Choroid plexus epithelial cell (primary cell): ENCODE measurements at regions not wholly inside any gene's neighbourhood (a gene's known extent, or its start where the extent isn't known, plus 50 kb on each side); places are given as distances from the start of the nearest gene placed in this dataset.

Source experiments
- DNase-seq: peaks from one replicate; pipeline ENCODE4 v3.0.0-alpha.2; 2010; ENCODE audit warnings: low read depth
- H3K4me3 ChIP-seq: 2 replicates; pipeline ENCODE4 v1.5.1; 2011; ENCODE audit warnings: low read depth, mild to moderate bottlenecking, control low read depth, low read length, moderate library complexity
- CTCF ChIP-seq: conservative IDR thresholded peaks from 2 replicates; pipeline ENCODE4 v1.5.1; 2011; ENCODE audit warnings: low read depth, mild to moderate bottlenecking, control low read depth, inconsistent platforms, low read length, moderate library complexity

GRCh38 chr1:23632479-23633160, 59.0 kb upstream of the RPL11 start:
- no peak for DNase-seq
- TF ChIP-seq CTCF: no peak
- H3K4me3 ChIP-seq: no peak overlapping the region

- TF ChIP-seq CTCF: no peak
- no peak overlapping the region for H3K4me3 ChIP-seq
- no peak for DNase-seq
Measured at GRCh38 chr1:23629708-23630290, 61.8 kb upstream of the RPL11 start.

DNA sequence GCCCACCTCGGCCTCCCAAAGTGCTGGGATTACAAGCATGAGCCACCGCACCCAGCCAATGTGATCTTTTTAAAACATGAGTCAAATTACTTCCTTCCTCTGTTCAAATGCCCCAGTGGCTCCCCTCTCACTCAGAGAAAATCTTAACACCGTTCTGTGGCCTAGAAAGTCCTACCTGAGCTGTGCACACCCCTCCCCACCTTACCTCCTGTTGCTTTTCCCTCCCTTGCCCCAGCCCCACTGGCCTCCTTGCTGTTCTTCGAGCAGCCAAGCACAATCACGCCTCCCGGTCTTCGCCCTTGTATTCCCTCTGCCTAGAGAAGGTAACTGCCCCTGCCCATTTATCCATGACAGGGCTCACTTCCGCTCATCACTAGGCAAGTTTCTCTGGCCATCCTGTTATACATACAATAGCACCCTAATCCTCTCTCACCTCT, 62.6 kb upstream of the RPL11 start:
- no peak for TF ChIP-seq CTCF
- H3K4me3 ChIP-seq: no peak overlapping the region
- no peak for DNase-seq

DNA sequence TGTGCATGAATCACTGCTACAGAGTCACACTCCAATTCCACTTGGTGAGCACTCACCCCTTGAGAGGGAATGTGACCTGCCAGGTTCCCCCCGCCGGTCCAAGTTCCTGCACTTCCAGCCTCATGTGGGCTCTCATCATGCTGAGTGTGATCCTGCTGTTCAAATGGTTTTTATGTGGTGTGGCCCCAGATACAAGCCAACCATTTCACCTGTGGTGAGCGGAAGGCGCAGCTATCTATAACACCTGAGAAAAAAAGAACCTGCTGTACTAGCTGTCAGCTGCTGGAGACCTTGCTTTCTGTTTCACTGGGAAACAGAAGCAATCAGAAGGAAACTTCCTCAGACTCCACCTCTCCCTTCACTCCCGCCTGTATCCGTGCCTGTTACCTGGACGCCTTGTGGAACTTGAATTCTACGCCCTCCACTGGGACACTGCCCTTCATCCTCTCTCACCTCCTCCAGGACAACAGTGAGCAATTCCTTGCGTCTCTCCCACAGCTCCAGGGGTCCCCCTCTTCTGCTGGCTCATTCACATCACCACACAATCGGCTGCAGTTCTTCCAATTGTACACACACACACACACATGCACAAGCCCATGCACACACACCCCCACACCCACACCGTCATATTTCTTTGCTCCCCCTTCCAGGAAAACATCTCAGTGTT, 64.4 kb upstream of the RPL11 start:
- no peak overlapping the region for H3K4me3 ChIP-seq
- no peak for TF ChIP-seq CTCF
- DNase-seq: no peak

GRCh38 chr1:23625929-23626535, 65.6 kb upstream of the RPL11 start:
- no peak for DNase-seq
- no peak overlapping the region for H3K4me3 ChIP-seq
- no peak for TF ChIP-seq CTCF

DNA sequence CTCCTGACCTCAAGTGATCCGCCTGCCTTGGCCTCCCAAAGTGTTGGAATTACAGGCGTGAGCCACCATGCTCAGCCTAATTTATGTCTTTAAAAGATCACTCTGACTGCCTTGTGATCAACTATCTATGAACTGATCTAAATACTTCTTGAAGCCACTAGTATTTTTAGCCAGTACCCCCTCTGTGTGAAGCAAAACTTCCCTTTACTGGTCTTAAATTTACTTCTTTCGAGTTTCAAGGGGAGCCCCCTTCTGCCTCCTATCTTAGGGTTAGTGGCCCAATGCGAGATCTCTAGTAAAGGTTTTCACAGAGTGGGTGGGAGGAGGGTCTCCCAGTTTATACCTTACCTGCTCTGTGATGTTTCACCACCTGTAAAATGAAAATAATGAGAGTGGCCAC, 66.1 kb upstream of the RPL11 start:
- TF ChIP-seq CTCF: no peak
- no peak for DNase-seq
- no peak overlapping the region for H3K4me3 ChIP-seq

- H3K4me3 ChIP-seq: no peak overlapping the region
- no peak for DNase-seq
- no peak for TF ChIP-seq CTCF
Measured at GRCh38 chr1:23624440-23624839, 65.1 kb upstream of the ID3 start.
